GM18520 (cell line): ENCODE measurements at regions not wholly inside any gene's neighbourhood (a gene's known extent, or its start where the extent isn't known, plus 50 kb on each side); places are given as distances from the start of the nearest gene placed in this dataset.
"Not testable (repeated sequence)": the region's sequence is repeated elsewhere in the genome, so short reads cannot be mapped to it uniquely, and the experiment has no call there.

ENCODE experiments used
- ATAC-seq: cut with Tn5 transposase; IDR thresholded peaks from one replicate; pipeline ENCODE4 v1.9.1; 2021; ENCODE audit not compliant: unreplicated experiment

- no peak for ATAC-seq
These were observed 119.4 kb upstream of the SPIN4 start for GRCh38 chrX:63470506-63470905.

DNA sequence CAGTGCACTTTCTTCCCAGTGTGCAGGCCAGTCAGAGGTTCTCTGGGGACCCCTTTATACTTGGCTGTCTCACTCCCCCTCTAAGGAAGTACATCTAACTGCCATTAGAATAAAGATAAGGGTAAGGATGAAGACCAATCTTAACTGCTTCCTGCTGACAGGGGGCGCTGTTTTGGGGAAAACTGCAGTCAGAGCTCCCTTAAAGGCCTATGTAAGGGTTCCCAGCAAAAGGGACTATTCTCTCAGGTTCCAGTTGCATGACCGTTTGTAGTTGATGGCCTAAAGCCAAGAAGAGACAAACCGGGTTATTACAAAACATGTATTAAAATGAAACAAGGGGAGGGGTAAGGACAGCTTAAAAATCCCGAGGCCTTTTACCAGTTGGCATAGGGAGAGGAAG is 115.6 kb upstream of the SPIN4 start:
- no peak for ATAC-seq

DNA sequence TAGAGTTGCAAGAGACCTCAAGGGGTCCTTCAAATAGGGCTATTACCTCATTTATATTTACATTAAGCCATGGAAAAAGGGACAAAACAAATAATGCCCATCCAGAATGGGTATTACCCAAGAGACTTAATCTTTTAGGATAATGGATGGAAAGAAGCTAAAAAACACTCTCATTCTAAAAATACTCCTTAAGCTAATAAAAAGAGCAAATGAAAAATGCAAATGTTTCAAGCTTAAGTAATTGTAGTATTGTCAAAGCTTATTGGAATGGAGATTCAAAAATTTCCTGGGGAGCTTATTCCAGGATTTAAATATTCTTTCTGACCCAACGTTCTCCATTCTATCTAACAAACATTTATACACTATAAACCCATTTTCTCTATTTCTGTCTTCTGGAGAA is 107.8 kb upstream of the SPIN4 start:
- ATAC-seq, result no peak

- no peak for ATAC-seq
These were observed 102.4 kb upstream of the SPIN4 start for GRCh38 chrX:63453571-63453970.

GRCh38 chrX:63441717-63442116 is 90.6 kb upstream of the SPIN4 start:
- ATAC-seq, result no peak

DNA sequence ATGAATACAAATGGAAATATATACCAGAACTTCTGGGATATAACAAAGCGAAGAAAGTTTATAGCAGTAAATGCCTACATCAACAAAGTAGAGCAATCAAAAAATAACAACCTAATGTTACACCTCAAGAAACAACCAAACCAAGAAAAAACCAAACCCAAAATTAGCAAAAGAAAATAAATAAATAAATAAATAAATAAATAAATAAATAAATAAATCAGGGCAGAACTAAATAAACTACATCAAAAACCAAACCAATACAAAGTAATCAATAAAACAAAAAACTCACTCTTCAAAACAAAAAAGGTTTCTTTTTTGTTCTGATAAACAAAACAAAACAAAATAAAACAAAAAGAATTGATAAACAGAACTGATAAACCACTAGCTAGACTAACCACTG is 88.4 kb upstream of the SPIN4 start:
- no peak for ATAC-seq

DNA sequence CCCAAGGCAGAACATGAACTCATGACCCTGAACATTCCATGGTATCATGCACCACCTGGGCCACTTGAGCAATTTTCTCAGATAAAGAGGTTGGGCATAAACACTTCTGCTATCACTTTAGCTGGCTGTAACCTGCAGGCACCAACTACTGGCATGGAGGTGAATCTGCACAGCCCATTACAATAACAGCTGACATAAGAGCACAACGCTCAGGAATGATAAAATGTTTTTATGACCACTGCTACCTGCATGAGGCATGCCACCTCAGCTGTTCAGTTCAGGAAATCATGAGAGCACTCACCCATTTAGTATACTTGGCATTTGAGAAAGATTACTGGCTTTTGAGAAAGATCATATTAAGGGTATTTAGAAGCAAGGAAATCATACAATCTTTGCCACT is 85.7 kb upstream of the SPIN4 start:
- ATAC-seq, result no peak

DNA sequence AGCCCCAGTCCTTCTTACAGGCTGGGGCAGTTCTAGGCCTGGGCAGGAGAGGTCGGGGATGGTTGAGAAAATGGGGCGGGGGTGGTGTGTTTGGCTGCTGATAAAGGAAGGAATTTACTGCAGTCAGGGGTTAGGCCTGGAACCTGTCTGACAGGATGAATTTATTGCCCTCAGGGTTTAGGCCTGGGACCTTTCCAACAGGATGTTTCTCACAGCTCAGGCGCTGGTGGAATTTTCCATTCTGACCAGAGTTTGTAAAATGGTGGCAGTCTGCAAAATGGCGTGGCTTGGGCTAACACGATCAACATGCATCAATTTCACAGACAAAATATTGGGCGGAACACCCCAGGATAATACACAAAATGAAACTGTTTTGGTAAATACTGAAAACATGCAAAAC is 83.5 kb upstream of the SPIN4 start:
- ATAC-seq, result no peak

- no peak for ATAC-seq
These were observed 83.1 kb upstream of the SPIN4 start for GRCh38 chrX:63434206-63434605.

GRCh38 chrX:63430026-63430425 is 78.9 kb upstream of the SPIN4 start:
- ATAC-seq, result no peak

DNA sequence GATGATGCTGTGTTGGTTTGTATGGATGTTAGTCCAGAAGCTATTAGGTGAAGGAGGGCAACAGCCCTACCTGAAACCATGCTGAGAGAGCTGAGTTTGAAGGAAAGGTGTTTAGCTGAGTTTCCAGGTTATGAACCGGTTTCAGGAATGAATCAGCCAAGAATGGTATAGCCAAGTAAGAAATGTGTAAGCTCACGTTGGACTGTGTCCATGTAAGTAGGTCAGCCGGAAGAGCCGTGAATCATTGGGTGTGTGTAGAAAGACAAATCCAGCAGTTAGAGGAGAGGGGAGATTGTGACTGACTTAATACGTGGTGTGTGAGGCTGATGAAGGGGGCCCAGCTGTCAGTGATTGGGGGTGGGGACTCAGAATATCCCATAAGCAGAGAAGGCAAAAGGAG is 77.2 kb upstream of the SPIN4 start:
- no peak for ATAC-seq

DNA sequence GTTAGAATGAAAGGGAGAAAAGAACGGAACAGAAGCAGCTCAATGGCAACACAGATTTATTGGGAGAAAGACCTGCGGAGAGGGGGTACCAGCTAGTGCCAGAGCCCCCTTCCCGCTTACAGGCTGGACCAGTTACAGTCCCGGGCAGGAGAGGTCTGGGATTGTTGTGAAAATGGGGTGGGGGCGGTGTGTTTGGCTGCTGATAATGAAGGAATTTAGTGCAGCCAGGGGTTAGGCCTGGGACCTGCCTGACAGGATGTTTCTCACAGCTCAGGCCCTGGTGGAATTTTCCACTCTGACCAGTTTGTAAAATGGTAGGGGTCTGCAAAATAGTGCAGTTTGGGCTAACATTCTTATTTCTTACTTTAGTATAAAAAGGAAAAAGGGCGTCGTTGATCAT is 75.4 kb upstream of the SPIN4 start:
- ATAC-seq, result no peak

GRCh38 chrX:63424063-63424462 is 72.9 kb upstream of the SPIN4 start:
- ATAC-seq, result no peak

DNA sequence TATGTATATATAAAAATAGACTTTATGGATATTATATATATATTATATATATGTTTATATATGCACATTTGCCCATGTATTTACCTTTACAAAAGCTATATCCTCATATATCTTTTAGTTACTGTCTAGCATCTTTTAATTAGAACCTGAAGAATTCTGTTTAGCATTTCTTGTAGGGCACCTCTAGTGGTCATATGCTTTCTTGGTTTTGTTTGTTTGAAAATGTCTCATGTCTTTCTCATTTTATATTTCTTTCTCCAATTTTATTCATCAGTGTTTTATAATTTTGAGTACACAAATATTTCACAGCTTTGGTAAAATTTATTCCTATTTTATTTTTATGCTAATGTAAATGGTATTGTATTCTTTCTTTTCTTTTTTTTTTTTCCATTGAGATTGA is 70.3 kb upstream of the SPIN4 start:
- ATAC-seq, result no peak

GRCh38 chrX:63418211-63418610 is 67.1 kb upstream of the SPIN4 start:
- ATAC-seq, result no peak

DNA sequence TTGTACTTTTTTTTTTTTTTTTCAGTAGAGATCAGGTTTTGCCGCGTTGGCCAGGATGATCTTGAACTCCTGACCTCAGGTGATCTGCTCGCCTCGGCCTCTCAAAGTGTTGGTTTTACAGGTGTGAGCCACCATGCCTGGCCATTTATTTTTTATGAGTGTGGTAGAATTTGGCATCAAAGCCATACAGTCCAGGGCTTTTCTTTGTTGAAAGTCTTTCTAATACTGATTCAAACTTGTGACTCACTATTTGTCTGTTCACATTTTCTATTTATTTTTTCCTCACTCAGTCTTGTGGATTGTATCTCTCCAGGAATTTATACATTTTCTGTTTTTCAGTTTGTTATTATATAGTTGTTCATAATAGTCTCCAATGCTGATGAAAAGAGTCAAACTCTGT is 66.5 kb upstream of the SPIN4 start:
- no peak for ATAC-seq

DNA sequence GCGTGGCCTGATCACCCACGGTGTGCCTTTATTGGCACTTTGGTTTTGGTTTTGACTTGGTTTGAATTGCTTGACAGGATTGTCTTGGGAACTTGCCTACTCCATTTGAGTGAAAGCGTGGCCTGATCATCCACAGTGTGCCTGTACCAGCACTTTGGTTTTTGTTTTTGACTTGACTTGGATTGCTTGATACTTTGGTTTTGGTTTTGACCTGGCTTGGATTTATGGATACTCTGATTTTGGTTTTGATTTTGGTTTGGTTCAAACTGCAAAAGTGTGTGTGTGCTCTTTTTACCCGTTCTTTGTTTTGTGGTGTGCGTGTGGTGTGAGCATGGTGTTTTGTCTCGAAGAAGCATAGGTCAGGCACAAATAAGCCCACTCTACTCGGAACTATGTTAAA is 58.8 kb upstream of the SPIN4 start:
- not testable (repeated sequence) for ATAC-seq

- no peak for ATAC-seq
These were observed 56.9 kb upstream of the SPIN4 start for GRCh38 chrX:63408050-63408449.

DNA sequence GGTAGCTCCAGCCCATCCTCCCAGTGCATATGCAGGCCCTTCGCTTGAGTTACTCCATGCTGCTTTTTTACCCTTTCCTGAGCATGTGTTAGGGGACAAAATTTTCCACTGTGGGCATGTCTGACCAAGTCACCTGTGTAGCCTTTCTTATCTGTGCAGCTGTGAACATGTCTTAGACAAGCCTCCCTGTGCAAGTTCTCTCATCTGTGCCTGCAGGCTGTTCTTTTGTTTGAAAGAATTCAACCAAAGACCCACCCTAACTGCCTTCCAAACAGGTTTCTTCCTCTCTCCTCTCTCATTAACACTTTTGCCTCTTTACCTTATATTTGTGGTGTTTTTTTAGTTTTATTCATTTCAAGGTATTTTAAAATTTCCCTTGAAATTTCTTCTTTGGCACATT is 53.2 kb upstream of the SPIN4 start:
- ATAC-seq, result no peak

GRCh38 chrX:63402106-63402505 is 51.0 kb upstream of the SPIN4 start:
- no peak for ATAC-seq
